ENCODE measurements at regions not wholly inside any gene's neighbourhood (a gene's known extent, or its start where the extent isn't known, plus 50 kb on each side); places are given as distances from the start of the nearest gene placed in this dataset.

DNA sequence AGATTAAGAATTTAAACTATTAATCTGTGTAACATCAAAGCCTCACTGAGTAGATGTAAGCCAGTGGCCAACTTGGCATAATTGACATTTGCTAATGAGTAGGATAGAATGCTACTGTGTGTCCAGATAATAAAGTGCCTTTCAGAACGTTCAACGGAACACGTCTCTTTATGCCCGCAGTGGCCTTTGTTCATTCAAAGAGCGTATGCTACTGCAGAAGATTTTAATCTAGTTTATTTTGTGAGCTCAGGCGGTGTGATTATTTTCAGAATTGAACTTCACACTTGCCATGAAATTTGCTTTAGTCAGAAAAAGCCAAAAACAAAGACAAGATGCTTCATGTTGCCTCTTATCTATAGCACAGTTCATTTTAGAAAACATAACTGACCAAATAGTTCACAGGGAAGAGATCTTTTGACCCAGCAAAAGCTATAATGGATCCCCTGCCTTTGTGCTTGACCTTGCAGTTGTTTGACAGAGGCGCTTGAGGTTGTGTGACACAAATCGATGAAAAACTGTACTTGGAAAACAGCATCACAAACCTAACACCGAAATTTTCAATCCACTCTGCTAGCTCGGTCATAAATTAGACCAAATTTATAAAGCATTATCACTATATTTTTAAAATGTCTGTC, 530.9 kb upstream of the TYRP1 start:
- no peak for DNase-seq (ENCODE audit: low spot score)
- no peaks in the 10 kb centered on the region for H3K4me1 Mint-ChIP-seq (ENCODE audit: unreplicated experiment)
- H3K9me3 Mint-ChIP-seq (ENCODE audit: unreplicated experiment): no peaks in the 10 kb centered on the region
- H3K4me3 Mint-ChIP-seq (ENCODE audit: unreplicated experiment): no peak overlapping the region
- no peak overlapping the region for H3K27ac Mint-ChIP-seq (ENCODE audit: unreplicated experiment)
- H3K36me3 Mint-ChIP-seq (ENCODE audit: low read depth, unreplicated experiment): no peaks in the 10 kb centered on the region
- H3K27me3 Mint-ChIP-seq (ENCODE audit: unreplicated experiment): no peaks in the 10 kb centered on the region
- TF ChIP-seq CTCF (IDR thresholded peaks at IDR 0.05; ENCODE audit: unreplicated experiment): no peak

DNA sequence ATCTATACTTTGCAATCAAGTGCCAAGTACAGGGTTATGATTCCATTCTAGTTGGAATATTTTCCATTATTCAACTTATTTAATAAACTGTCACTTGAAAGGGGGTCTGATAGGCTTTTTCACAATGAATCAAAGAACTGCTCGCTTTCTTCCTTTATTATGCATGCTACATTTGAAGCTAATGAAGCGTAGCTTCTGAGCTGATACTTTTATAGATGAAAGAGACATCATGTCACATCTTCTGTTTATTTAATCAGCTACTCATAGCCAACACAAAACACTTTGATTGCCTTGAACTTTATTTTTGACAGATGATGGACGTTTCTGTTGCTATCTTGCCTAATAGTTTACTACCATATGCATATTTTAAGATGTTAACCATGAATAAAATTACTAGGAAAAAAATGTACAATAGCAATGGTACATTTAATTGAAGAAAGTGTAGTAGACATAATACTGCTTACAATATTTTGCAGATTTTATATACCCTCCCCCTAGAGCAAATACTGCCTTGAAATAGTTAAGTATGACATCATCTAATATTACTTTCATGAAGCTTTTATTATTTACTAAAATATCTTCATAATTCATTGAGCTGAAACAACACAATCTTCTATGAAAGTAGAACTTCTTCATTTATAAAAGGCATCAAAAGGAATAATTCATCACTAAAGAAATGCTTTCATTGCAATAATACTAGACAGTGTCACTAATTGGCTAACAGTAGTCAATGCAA, 529.3 kb upstream of the TYRP1 start:
- no peaks in the 10 kb centered on the region for H3K36me3 Mint-ChIP-seq (ENCODE audit: low read depth, unreplicated experiment)
- H3K9me3 Mint-ChIP-seq (ENCODE audit: unreplicated experiment): no peaks in the 10 kb centered on the region
- no peak for DNase-seq (ENCODE audit: low spot score)
- H3K27me3 Mint-ChIP-seq (ENCODE audit: unreplicated experiment): no peaks in the 10 kb centered on the region
- H3K27ac Mint-ChIP-seq (ENCODE audit: unreplicated experiment): no peak overlapping the region
- H3K4me3 Mint-ChIP-seq (ENCODE audit: unreplicated experiment): no peak overlapping the region
- no peaks in the 10 kb centered on the region for H3K4me1 Mint-ChIP-seq (ENCODE audit: unreplicated experiment)
- no peak for TF ChIP-seq CTCF (IDR thresholded peaks at IDR 0.05; ENCODE audit: unreplicated experiment)

- H3K9me3 Mint-ChIP-seq (ENCODE audit: unreplicated experiment): no peaks in the 10 kb centered on the region
- H3K4me1 Mint-ChIP-seq (ENCODE audit: unreplicated experiment): no peaks in the 10 kb centered on the region
Measured at GRCh38 chr9:12166518-12166917, 526.7 kb upstream of the TYRP1 start.

DNA sequence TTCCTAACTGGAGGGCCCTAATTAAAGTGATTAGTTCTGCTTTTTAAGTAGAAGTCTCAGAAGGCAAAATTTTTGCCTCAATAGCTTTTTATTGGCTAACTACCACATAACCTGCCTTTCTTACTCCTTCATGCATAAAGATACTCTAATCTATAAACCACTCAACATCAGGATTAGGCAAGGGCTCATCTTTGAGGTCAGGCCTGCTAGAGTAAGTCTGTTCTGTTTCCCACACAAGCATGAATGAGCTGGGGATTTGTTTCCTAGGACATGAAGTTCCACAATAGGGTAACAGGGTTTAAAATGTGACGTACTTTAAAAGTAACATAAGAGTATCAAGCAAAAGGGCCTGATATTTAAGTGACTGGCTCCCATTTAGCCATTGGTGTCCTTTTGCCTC, 522.7 kb upstream of the TYRP1 start:
- TF ChIP-seq CTCF (IDR thresholded peaks at IDR 0.05; ENCODE audit: unreplicated experiment): no peak
- H3K4me3 Mint-ChIP-seq (ENCODE audit: unreplicated experiment): no peak overlapping the region
- no peaks in the 10 kb centered on the region for H3K27me3 Mint-ChIP-seq (ENCODE audit: unreplicated experiment)
- H3K4me1 Mint-ChIP-seq (ENCODE audit: unreplicated experiment): no peaks in the 10 kb centered on the region
- H3K9me3 Mint-ChIP-seq (ENCODE audit: unreplicated experiment): no peaks in the 10 kb centered on the region
- no peak overlapping the region for H3K27ac Mint-ChIP-seq (ENCODE audit: unreplicated experiment)
- no peaks in the 10 kb centered on the region for H3K36me3 Mint-ChIP-seq (ENCODE audit: low read depth, unreplicated experiment)
- no peak for DNase-seq (ENCODE audit: low spot score)

More at GRCh38 chr9:12166518-12166917, 526.7 kb upstream of the TYRP1 start:
- H3K36me3 Mint-ChIP-seq (ENCODE audit: low read depth, unreplicated experiment): no peaks in the 10 kb centered on the region
- no peak for DNase-seq (ENCODE audit: low spot score)
- TF ChIP-seq CTCF (IDR thresholded peaks at IDR 0.05; ENCODE audit: unreplicated experiment): no peak
- no peak overlapping the region for H3K27ac Mint-ChIP-seq (ENCODE audit: unreplicated experiment)
- no peaks in the 10 kb centered on the region for H3K27me3 Mint-ChIP-seq (ENCODE audit: unreplicated experiment)
- H3K4me3 Mint-ChIP-seq (ENCODE audit: unreplicated experiment): no peak overlapping the region

GRCh38 chr9:12178634-12179033, 514.6 kb upstream of the TYRP1 start:
- Mint-ChIP-seq H3K27ac (ENCODE audit: unreplicated experiment) (no peak overlapping the region), H3K27me3 (ENCODE audit: unreplicated experiment) (no peaks in the 10 kb centered on the region), H3K4me3 (ENCODE audit: unreplicated experiment) (no peak overlapping the region), H3K36me3 (ENCODE audit: low read depth, unreplicated experiment) (no peaks in the 10 kb centered on the region), H3K9me3 (ENCODE audit: unreplicated experiment) (no peaks in the 10 kb centered on the region), H3K4me1 (ENCODE audit: unreplicated experiment) (no peaks in the 10 kb centered on the region)
- TF ChIP-seq CTCF (IDR thresholded peaks at IDR 0.05; ENCODE audit: unreplicated experiment): no peak
- no peak for DNase-seq (ENCODE audit: low spot score)
